DOHH2 (cell line): ENCODE measurements at regions not wholly inside any gene's neighbourhood (a gene's known extent, or its start where the extent isn't known, plus 50 kb on each side); places are given as distances from the start of the nearest gene placed in this dataset.

Experiments used
- H3F3A ChIP-seq: fragments of 200-600 bp; sonication (generic), shearing (Covaris generic); 2 replicates; pipeline ENCODE4 v1.6.0; 2016; ENCODE audit warnings: antibody characterized with exemption, mild to moderate bottlenecking; ENCODE audit not compliant: control insufficient read depth, insufficient read depth
- H3K27ac ChIP-seq: fragments of 200-600 bp; sonication (generic); 2 replicates; pipeline ENCODE4 v1.5.1; 2014; ENCODE audit warnings: low read depth, mild to moderate bottlenecking, low read length, moderate library complexity
- H3K27me3 ChIP-seq: fragments of 200-600 bp; sonication (generic); 2 replicates; pipeline ENCODE4 v1.6.1; 2014; ENCODE audit warnings: mild to moderate bottlenecking, low read length, mixed read lengths; ENCODE audit not compliant: control insufficient read depth
- H3K36me3 ChIP-seq: fragments of 200-600 bp; sonication (generic); 2 replicates; pipeline ENCODE4 v1.6.1; 2014; ENCODE audit warnings: mild to moderate bottlenecking, low read length, moderate library complexity, mixed read lengths; ENCODE audit not compliant: control insufficient read depth
- H3K4me1 ChIP-seq: fragments of 200-600 bp; sonication (generic); 2 replicates; pipeline ENCODE4 v1.6.1; 2014; ENCODE audit warnings: mild to moderate bottlenecking, low read length, mixed read lengths; ENCODE audit not compliant: control insufficient read depth
- H3K4me2 ChIP-seq: fragments of 200-600 bp; sonication (generic); 2 replicates; pipeline ENCODE4 v1.6.0; 2014; ENCODE audit warnings: mild to moderate bottlenecking, low read length, moderate library complexity
- H3K4me3 ChIP-seq: fragments of 200-600 bp; sonication (generic); 2 replicates; pipeline ENCODE4 v1.5.1; 2014; ENCODE audit warnings: mild to moderate bottlenecking, low read length, mixed read lengths
- H3K79me2 ChIP-seq: fragments of 200-600 bp; sonication (generic); 2 replicates; pipeline ENCODE4 v1.6.1; 2014; ENCODE audit warnings: mild to moderate bottlenecking, low read length, mixed read lengths; ENCODE audit not compliant: control insufficient read depth
- H3K9me2 ChIP-seq: fragments of 200-600 bp; sonication (generic); replicated peaks from 2 replicates; pipeline ENCODE4 v1.6.1; 2014; ENCODE audit warnings: mild to moderate bottlenecking, low read length, mixed read lengths; ENCODE audit not compliant: control insufficient read depth
- H3K9me3 ChIP-seq: fragments of 200-600 bp; sonication (generic); 2 replicates; pipeline ENCODE4 v1.6.1; 2014; ENCODE audit warnings: antibody characterized with exemption, low read length, mixed read lengths; ENCODE audit not compliant: control insufficient read depth, insufficient read depth
- H4K20me1 ChIP-seq: fragments of 200-600 bp; sonication (generic); 2 replicates; pipeline ENCODE4 v1.6.0; 2014; ENCODE audit warnings: low read depth, mild to moderate bottlenecking, antibody characterized with exemption, low read length, moderate library complexity; ENCODE audit not compliant: control insufficient read depth, insufficient read depth
- EZH2phosphoT487 ChIP-seq: fragments of 200-600 bp; sonication (generic); IDR thresholded peaks from 2 replicates; pipeline ENCODE4 v1.6.1; 2017; ENCODE audit warnings: borderline replicate concordance, mild to moderate bottlenecking, antibody characterized with exemption, low read length, moderate library complexity, mixed read lengths
- TF ChIP-seq, protein P1 (sequence below): fragments of 200-600 bp; sonication (generic); IDR thresholded peaks from one replicate; pipeline ENCODE4 v1.5.1; 2014; ENCODE audit warnings: antibody characterized with exemption, mild to moderate bottlenecking, low read depth, low read length; ENCODE audit not compliant: poor library complexity, severe bottlenecking

DNA sequence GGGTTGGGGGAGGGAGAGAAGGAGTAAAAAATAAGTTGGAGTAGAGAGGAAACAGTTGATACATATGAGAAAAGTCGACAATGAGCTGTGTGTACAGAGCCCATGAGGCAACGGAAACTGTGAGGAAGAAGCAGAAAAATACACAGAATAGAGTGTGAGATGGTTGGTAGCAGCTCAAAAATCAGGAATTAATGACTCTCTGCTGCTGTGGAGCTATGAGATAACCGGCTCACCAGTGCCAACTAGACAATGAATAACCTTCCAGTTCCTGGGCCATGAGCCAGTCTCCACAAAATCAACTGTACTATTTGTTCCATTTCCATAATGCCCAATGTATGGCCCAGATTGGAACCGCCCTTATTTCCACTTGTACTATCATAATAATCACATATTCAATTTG, 53.1 kb upstream of the NREP start:
- TF ChIP-seq, protein P1, sequence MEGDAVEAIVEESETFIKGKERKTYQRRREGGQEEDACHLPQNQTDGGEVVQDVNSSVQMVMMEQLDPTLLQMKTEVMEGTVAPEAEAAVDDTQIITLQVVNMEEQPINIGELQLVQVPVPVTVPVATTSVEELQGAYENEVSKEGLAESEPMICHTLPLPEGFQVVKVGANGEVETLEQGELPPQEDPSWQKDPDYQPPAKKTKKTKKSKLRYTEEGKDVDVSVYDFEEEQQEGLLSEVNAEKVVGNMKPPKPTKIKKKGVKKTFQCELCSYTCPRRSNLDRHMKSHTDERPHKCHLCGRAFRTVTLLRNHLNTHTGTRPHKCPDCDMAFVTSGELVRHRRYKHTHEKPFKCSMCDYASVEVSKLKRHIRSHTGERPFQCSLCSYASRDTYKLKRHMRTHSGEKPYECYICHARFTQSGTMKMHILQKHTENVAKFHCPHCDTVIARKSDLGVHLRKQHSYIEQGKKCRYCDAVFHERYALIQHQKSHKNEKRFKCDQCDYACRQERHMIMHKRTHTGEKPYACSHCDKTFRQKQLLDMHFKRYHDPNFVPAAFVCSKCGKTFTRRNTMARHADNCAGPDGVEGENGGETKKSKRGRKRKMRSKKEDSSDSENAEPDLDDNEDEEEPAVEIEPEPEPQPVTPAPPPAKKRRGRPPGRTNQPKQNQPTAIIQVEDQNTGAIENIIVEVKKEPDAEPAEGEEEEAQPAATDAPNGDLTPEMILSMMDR = no peak
- no peak for TF ChIP-seq EZH2phosphoT487
- no peaks in the 10 kb centered on the region for H4K20me1 ChIP-seq
- no peaks in the 10 kb centered on the region for H3K27me3 ChIP-seq
- no peaks in the 10 kb centered on the region for H3K36me3 ChIP-seq
- H3K4me1 ChIP-seq = peaks cover 16% of the 10 kb centered on the region
- H3K4me2 ChIP-seq = no peak overlapping the region
- no peak overlapping the region for H3K4me3 ChIP-seq
- no peaks in the 10 kb centered on the region for H3F3A ChIP-seq
- H3K9me3 ChIP-seq = no peaks in the 10 kb centered on the region
- no peaks in the 10 kb centered on the region for H3K9me2 ChIP-seq
- H3K79me2 ChIP-seq = no peaks in the 10 kb centered on the region
- H3K27ac ChIP-seq = no peak overlapping the region
